Endothelial cell of hepatic sinusoid (primary cell): ENCODE measurements at regions not wholly inside any gene's neighbourhood (a gene's known extent, or its start where the extent isn't known, plus 50 kb on each side); places are given as distances from the start of the nearest gene placed in this dataset.
"Not testable (repeated sequence)": the region's sequence is repeated elsewhere in the genome, so short reads cannot be mapped to it uniquely, and the experiment has no call there.

Source experiments
- in situ Hi-C: cut with HindIII; loops from 2 replicates; pipeline ENCODE4 v1.10.0; 2017; ENCODE audit warnings: low sequenced_read_pairs

- in situ Hi-C loops: no loop called here
Observed at GRCh38 chr6:11458509-11458908, 79.0 kb upstream of the TMEM170B start.

DNA sequence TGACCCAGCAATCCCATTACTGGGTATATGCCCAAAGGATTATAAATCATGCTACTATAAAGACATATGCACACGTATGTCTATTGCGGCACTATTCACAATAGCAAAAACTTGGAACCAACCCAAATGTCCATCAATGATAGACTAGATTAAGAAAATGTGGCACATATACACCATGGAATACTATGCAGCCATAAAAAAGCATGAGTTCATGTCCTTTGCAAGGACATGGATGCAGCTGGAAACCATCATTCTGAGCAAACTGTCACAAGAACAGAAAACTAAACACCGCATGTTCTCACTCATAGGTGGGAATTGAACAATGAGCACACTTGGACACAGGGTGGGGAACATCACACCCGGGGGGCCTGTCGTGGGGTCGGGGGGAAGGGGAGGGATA is 80.1 kb upstream of the TMEM170B start:
- in situ Hi-C loops: not testable (repeated sequence)

GRCh38 chr6:11452106-11452505 is 85.4 kb upstream of the TMEM170B start:
- in situ Hi-C loops: not testable (repeated sequence)

- in situ Hi-C loops: no loop called here
Observed at GRCh38 chr6:11450037-11450436, 87.5 kb upstream of the TMEM170B start.

GRCh38 chr6:11449408-11449807 is 88.1 kb upstream of the TMEM170B start:
- in situ Hi-C loops: no loop called here

DNA sequence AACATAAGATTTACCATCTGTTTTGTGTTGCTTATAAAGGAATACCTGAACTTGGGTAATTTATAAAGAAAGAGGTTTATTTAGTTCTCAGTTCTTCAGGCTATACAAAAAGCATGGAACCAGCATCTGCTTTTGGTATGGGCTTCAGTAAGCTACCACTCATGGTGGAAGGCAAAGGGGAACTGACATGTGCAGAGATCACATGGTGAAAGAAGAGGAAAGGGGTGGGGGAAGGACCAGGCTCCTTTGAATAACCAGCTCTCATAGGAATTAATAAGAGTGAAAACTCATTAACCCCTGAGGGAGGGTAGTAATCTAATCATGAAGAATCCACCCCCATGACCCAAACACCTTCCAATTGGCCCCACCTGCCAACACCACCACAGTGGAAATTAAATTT is 89.5 kb upstream of the TMEM170B start:
- in situ Hi-C loops: no loop called here

GRCh38 chr6:11447265-11447664 is 90.3 kb upstream of the TMEM170B start:
- in situ Hi-C loops: no loop called here

DNA sequence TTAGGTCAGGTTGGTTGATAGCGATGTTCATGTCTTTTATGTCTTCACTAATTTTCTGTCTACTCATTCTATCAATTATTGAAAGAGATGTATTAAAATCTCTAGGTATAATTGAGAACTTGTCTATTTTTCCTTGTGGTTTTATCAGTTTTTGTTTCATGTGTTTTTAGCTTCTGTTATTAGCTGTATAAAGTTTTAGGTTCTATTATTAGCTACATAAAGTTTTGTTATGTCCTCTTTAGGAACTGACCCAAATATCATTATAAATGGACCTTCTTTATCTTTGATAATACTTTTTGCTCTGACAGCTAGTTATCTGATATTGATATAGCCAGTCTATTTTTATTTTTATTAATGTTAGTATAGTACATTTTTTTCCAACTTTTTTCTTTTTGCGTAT is 92.4 kb upstream of the TMEM170B start:
- in situ Hi-C loops: no loop called here

DNA sequence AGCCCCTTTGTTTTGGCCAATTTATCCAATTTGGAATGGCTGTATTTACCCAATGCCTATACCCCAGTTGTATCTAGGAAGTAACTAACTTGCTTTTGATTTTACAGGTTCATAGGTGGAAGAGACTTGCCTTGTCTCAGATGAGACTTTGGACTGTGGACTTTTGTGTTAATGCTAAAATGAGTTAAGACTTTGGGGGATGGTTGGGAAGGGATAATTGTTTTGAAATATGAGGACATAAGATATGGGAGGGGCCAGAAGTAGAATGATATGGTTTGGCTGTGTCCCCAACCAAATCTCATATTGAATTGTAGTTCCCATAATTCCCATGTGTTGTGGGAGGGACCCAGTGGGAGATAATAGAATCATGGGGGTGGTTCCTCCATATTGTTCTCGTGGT is 94.4 kb upstream of the TMEM170B start:
- in situ Hi-C loops: not testable (repeated sequence)

- in situ Hi-C loops: no loop called here
Observed at GRCh38 chr6:11442495-11442894, 95.1 kb upstream of the TMEM170B start.

DNA sequence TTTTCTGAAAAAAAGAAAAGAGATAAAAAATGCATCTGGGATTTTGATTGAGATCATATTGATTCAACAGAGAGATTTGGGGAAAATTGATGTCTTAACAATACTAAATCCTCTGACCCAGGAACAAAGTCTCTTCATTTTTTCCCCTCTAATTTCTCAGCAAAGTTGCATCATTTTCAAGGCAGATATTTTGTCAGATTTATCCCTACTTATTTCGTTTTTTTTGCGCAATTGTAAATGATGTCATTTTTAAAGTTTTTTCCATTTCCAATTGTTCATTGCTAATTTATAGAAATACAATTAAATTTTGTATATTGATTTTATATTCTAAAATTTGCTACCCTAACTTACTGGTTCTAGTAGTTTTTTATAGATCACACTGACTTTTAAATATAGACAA is 97.7 kb upstream of the TMEM170B start:
- in situ Hi-C loops: no loop called here

DNA sequence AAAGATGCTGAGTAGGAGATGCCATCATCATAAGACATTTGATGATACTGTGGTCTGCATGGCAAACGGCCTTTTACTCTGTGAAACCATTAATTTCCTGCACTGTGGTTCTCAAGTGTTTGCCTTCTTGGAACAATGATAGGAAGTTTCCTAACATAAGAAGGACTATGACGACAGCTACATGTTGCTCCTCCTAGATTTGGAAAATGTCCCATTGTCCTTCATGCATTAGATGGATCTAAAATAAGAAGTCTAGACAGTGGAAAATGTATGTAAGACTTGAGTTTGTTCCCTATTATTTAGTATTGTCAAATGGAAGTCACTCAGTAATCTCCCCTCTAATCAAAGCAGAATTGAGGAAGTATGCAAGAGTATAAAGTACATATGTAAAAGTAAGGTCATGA is 98.5 kb upstream of the TMEM170B start:
- in situ Hi-C loops: no loop called here

DNA sequence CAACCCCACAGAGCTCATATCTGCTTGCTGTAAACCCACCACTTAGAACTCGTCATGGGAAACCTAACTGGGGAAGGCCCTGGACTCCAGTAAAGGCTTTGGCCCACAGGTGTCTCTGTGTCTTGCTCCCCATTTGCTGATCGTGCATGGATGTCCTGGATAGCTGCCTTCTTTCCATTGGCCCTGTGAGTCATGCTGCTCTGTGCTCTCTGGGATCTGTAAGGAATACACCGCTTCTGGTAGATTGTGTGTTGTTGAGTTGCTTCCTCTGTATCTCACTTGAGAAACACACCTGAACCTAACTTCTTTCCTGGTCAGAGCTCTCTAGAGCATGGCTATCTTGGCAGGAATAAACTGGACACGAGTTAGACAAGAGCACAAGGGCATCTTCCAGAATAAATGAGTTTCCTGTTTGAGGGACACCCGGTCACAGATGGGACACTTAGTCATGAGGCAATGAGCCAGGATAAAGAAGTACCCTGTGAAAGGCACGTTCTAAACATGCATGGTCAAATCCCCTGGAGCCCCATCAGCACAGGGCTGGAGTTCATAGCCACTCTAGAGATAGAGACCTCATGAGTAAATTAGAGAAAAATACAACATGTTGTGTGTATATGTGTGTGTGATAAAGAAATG is 99.6 kb upstream of the TMEM170B start:
- in situ Hi-C loops: no loop called here

DNA sequence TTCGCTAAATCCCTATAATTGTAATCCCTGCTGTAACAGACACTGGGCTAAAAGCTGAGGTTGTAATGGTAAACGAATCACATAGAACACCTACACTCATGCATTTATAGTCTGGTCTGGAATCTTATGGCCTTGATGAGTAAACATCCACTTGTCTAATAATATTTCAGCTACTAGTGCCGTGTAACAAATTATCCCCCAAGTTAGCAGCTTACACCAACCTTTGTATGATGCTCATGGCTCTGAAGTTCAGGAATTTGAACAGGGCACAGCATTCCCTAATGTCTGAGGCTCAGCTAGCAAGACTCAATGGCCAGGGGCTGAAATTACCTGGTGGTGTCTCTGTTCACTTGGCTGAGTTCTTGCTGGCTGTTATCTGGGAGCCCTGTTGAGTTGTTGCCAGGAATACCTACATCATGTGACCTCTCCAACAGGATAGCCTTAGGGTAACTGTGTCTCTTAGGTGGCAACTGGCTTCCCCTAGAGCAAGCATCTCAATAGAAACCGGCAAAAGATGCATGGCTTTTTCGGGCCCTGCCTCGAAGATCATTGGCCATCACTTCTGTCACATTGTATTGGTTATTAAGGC is 100.9 kb upstream of the TMEM170B start:
- in situ Hi-C loops: no loop called here

GRCh38 chr6:11434565-11435326 is 102.8 kb upstream of the TMEM170B start:
- in situ Hi-C loops: no loop called here

- in situ Hi-C loops: no loop called here
Observed at GRCh38 chr6:11433860-11434259, 103.7 kb upstream of the TMEM170B start.

DNA sequence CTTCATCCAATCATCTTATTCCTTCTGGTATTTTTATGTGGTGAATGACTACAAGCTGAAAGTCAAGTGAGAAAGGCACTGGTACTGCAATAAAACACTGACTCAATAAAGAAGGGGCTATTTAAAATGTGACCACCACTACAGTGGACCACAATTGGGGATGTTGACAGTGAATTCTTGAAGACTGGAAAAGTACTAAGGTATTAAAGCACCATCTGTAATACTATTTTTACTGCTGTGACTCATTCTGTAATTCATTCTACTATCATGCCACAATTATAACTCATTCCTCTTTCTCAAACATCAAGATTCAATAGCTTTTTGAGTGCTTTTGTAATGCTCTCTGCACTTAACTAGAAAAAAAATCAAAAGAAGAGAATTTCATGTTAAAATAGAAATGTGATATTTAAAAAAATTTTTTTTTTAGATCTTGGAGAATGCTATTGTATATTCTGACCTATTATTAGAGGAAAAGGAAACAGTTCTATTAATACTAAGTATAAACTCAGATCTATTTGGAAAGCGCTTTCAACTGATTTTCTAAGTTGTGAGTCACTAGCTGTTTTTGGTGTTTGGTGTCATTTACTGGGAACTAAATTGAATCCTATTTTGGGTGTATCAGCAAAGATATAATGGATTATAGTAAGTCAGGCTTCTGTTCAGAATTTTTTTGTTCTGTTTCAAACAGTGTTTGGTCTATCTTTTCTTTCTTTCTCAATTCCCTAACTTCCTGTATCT is 104.7 kb upstream of the TMEM170B start:
- in situ Hi-C loops: no loop called here

DNA sequence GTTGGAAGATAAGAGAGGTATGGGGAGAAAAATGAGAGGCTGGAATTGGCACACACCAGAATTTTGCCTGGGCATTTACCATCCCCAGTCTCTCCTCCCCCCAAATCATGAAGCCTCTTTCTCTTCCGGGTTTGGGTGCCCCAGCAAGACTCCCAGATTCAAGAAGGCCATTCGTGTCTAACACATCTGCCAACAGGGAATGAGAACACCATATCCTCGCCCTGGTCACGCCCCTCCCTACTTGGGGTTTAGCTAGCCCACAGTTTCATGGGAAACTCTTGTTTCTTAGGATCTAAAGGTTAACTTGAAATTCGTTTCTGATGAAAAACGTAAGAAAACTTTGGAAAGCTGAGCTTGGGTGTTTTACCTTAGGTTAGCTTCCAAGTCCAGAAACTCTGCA is 105.5 kb upstream of the TMEM170B start:
- in situ Hi-C loops: no loop called here

GRCh38 chr6:11431455-11431937 is 106.1 kb upstream of the TMEM170B start:
- in situ Hi-C loops: no loop called here

- in situ Hi-C loops: no loop called here
Observed at GRCh38 chr6:11430036-11430435, 107.5 kb upstream of the TMEM170B start.

- in situ Hi-C loops: loop anchor here (5.0 to 10.0 kb wide), 2 partner anchors 58 to 65 kb away; no protein-coding TSS in a partner anchor
Observed at GRCh38 chr6:11429577-11429976, 108.0 kb upstream of the TMEM170B start.
